A549 (cell line): ENCODE measurements at regions not wholly inside any gene's neighbourhood (a gene's known extent, or its start where the extent isn't known, plus 50 kb on each side); places are given as distances from the start of the nearest gene placed in this dataset.

ENCODE experiments used
- EP300 ChIP-seq, 2 experiments: fragments of >200 bp; sonication (Bioruptor Twin); formaldehyde crosslinking; IDR thresholded peaks; 2 replicates in 1 of 2; 3 replicates in 1 of 2; pipeline ENCODE4 v1.6.1; 2016 to 2017
- MYC ChIP-seq: IDR thresholded peaks from 2 replicates; pipeline ENCODE4 v1.6.1; 2012; ENCODE audit warnings: mild to moderate bottlenecking, inconsistent platforms, low read length, improper control_type of control experiment, borderline replicate concordance
- POLR2A ChIP-seq: IDR thresholded peaks from 2 replicates; pipeline ENCODE4 v1.6.1; 2012; ENCODE audit warnings: mild to moderate bottlenecking, low read length
- TF ChIP-seq, protein P1 (sequence below): fragments of >200 bp; sonication (Bioruptor Twin); formaldehyde crosslinking; IDR thresholded peaks from 3 replicates; pipeline ENCODE4 v1.5.1; 2016
- TF ChIP-seq, protein P2 (sequence below): fragments of 200-600 bp; sonication (generic); IDR thresholded peaks from 2 replicates; pipeline ENCODE4 v1.6.1; 2016; ENCODE audit warnings: antibody characterized with exemption, mild to moderate bottlenecking, moderate library complexity

DNA sequence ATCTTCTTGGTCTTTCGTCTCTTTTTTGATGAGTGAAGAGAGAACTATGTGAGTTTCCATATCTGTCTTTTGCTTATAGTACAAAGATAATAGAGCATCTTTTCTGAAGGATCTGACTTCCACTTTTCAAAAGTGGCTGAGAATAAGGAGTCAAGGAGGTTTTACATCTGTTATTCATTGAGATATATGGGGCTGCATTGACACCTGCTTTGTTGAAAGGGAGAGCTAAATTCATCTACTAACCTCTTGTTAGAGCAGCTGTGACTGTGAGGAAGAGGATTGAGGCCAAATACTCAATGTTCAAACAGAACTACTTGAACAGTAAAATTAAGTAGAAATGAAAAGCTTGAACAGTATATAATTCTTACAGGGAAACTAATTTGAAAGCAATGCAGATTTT is 130.2 kb upstream of the ATP2B1 start:
- TF ChIP-seq, protein P1, sequence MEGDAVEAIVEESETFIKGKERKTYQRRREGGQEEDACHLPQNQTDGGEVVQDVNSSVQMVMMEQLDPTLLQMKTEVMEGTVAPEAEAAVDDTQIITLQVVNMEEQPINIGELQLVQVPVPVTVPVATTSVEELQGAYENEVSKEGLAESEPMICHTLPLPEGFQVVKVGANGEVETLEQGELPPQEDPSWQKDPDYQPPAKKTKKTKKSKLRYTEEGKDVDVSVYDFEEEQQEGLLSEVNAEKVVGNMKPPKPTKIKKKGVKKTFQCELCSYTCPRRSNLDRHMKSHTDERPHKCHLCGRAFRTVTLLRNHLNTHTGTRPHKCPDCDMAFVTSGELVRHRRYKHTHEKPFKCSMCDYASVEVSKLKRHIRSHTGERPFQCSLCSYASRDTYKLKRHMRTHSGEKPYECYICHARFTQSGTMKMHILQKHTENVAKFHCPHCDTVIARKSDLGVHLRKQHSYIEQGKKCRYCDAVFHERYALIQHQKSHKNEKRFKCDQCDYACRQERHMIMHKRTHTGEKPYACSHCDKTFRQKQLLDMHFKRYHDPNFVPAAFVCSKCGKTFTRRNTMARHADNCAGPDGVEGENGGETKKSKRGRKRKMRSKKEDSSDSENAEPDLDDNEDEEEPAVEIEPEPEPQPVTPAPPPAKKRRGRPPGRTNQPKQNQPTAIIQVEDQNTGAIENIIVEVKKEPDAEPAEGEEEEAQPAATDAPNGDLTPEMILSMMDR: no peak
- TF ChIP-seq POLR2A (no peak), EP300 (IDR thresholded peaks at IDR 0.05) (no peak), MYC (no peak)
- TF ChIP-seq, protein P2, sequence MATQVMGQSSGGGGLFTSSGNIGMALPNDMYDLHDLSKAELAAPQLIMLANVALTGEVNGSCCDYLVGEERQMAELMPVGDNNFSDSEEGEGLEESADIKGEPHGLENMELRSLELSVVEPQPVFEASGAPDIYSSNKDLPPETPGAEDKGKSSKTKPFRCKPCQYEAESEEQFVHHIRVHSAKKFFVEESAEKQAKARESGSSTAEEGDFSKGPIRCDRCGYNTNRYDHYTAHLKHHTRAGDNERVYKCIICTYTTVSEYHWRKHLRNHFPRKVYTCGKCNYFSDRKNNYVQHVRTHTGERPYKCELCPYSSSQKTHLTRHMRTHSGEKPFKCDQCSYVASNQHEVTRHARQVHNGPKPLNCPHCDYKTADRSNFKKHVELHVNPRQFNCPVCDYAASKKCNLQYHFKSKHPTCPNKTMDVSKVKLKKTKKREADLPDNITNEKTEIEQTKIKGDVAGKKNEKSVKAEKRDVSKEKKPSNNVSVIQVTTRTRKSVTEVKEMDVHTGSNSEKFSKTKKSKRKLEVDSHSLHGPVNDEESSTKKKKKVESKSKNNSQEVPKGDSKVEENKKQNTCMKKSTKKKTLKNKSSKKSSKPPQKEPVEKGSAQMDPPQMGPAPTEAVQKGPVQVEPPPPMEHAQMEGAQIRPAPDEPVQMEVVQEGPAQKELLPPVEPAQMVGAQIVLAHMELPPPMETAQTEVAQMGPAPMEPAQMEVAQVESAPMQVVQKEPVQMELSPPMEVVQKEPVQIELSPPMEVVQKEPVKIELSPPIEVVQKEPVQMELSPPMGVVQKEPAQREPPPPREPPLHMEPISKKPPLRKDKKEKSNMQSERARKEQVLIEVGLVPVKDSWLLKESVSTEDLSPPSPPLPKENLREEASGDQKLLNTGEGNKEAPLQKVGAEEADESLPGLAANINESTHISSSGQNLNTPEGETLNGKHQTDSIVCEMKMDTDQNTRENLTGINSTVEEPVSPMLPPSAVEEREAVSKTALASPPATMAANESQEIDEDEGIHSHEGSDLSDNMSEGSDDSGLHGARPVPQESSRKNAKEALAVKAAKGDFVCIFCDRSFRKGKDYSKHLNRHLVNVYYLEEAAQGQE: no peak
